ENCODE measurements at regions not wholly inside any gene's neighbourhood (a gene's known extent, or its start where the extent isn't known, plus 50 kb on each side); places are given as distances from the start of the nearest gene placed in this dataset.
A peak's percentile ranks its signal among the peaks of the same experiment; 100 is the strongest.

- no peak for DNase-seq
Measured at GRCh38 chr7:128168667-128169210, 72.3 kb upstream of the LEP start.

DNA sequence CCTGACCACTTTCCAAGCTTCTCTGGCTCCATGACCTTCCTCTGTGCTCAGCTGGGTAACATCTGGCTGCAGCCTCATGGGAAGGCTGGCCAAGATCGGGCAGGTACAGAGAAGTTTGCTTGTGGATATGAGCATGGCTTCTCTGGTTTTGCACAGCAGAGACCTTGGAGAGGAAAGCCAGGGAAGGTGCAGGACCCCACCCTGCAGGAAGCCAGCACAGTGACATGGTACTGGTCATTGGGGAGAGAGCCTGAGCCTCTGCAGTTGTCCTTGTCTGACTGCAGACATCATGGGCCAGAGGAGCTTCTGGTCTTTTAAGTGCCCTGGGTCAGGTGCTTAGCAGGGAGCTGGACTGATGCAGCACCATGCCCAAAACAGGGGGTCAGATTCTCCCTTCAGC, 70.6 kb upstream of the LEP start:
- no peak for DNase-seq

- no peak for DNase-seq
Measured at GRCh38 chr7:128171342-128171918, 69.6 kb upstream of the LEP start.

DNA sequence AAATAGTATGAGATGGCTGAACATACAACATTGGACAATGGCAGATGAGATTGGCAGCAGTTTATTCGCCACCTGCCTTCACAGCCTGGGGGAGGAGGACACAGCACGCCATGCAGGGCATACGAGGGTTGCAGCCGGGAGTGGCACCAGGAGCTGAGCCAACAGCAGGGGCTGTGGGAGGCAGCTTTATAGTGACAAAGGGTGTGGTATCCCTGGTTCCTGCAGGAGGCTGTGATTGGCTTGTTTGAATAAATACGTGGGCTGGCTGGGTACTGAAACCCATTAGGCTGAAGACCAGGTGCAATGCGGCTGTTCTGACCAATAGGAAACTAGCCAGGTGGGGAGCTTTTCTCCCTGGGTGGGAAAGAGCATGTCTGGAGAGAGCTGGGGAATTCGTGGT, 68.9 kb upstream of the LEP start:
- peak; percentile 72 to 86 for DNase-seq

DNA sequence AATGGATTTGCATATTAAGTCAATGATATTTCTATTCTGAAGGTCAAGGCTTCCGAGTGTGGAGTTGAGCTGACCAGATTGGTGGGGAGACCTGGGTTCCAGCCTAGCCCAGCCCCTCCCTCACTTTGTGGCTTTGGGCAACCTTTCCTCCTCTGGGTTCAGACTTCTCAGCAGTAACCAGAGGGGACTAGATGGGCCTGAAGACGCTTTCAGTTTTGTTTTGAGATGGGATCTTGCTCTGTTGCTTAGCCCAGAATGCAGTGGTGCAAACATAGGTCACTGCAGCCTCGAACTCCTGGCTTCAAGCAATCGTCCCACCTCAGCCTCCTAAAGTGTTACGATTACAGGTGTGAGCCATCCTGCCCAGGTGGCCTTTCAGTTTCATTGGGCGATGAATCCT, 68.1 kb upstream of the LEP start:
- no peak for DNase-seq

DNA sequence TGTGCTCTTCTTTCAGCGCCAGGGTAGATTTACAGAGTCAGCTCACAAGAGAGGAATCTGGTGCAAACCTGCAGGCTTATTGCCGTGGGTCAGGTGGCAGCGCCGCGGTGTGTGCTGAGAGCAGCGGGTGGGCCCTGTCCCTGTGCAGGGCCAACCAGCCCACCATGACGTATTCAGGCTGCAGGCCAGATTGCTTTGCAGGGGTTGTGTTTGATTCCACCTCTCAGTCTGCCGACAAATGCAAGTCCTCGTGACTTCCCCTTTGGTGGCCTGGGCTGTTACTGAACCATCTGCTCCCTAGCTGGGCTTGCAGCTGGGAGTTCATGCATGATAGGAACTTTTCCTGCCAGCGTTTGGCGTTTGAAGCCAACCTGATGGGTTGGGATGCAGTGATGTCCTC, 66.7 kb upstream of the LEP start:
- DNase-seq = no peak

DNA sequence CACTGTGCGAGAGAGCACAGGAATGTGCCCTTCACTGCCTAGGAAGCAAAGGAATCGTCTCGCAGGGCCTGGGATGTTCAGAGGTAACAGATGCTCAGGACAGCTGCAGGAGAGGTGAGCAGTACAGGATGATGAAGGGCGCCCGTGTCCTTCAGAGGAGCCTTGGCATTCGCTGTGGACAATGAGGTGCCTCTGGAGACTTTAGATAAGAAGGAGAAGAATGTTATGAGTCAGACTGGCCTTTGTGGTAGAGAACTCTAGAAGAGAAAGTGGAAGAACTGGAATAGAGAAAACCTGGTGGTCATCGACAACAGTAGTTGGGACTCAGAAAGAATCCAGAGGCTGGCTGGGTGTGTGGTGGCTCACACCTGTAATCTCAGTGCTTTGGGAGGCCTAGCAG, 64.4 kb upstream of the LEP start:
- no peak for DNase-seq

DNA sequence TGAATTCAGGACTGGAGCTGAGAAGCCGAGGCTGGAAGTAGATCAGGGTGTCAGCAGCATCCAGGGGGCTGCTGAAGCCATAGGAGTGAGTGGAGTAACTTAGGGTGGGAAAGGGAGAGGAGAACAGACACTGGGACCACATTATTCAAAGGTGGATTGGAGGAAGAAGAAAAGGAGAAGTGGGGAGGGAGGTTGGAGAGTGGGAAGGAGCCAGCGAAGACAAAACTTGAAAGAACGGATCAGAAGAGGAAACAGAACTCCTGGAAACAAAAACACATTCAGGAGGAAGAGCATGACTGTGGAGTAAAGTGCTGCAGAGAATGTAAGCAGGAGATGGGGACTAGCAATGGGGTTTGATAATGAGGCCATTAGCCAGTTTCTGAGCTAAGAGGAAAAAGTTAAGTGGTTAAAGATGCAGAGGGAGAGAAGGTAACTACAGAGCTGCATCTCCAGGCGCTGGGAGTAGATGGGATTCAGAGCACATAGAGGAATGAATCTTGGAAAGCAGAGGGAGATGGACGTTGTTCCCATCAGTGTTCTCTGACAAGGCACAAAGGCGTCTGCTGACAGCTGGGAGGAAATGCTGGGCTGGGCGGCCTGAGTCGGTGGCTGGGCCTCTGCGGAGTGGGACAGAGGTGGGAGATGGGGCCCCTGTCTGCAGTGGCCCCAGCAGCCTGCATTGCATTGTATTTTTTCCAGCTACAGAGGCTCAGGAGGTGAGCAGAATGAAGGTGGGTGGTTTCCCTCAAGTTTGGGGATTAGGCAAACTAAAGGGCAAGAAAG, 63.1 kb upstream of the LEP start:
- DNase-seq = no peak

DNA sequence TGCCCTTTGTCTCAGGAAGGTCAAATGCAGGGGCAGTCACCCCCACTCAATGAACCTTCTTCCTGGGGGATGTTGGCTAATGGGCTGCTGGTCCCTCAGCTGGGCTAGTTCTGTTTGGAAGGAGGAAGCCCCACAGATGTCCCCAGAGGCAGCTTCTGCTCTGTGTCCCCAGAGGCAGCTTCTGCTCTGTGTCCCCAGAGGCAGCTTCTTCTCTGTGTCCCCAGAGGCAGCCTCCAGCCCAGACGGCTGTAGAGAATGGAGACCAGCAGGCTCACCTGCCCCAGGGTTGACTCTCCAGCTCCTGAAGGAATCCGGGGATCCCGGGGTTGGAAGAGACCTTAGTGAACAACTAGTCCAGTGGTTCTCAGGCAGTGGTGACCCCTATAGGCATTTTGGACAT, 62.5 kb upstream of the LEP start:
- no peak for DNase-seq

DNA sequence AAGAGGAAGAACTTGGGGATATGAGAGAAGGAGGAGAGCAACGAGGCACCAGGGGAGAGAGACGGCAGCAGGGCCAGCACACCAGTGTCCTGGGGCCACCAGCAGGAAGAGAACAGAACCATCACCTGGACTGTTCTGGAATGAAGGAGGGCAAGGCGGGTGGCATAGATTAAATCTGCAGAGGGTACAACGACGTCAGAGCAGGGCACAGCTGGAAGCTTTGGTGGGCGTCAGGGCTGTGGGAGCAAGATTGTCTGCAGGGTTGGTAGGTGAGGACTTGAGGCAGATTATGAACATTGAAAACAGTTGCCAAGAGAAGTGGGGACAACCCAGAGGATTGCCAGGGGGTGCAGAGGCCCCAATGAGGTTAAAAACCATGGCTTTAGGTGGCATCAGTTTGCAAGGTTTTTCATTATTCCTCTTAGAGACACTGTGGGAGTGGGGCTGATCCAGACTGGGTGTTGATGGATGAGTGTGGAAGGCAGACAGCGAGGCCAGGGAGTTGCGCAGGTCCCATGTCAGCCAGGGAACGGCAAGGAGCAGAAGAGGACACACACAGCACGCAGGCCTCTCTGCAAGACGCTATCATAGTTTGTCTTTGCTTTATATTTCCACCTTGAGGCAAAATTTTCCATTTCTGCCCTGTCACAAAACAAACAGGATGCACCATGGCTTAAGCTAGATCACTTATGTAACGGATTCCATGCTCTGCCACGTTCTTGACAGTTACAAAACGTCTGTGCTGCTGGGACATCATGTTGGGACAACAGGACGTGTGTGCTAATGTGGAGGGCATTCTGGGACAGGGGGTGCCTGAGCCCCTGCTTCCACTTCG, 52.5 kb upstream of the LEP start:
- DNase-seq = no peak

DNA sequence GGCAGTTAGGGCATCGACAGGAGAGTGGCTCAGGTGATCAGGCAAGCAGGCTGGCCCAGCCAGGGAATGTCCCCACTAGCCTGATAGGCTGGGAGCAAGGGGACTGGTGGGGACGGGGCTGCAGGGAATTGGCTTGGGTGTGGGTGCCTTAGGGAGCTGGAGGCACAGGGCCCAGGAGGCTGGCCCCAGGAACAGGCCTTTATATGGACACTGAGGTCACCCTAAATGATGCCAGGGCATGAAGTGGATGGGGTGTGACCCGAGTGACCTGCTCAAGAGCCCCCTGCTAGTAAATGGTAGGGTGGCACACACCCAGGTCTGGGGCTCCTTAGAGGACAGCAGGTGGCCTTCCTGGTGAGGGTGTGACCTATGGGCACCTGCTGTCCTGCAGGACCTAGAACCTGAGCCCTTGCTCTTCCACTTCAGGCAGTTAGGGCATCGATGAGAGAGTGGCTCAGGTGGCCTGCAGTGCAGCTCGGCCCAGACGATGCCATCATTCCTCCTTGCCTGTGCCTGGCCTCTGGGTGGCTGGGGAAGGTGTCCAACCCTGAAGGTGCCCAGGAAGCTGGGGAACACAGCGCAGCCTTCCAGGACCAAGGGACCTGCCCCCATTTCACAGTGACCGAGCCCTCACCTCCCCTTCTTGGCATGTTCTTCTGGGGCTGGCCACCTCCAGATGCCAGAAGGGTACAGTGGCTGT, 51.7 kb upstream of the LEP start:
- DNase-seq = no peak

DNA sequence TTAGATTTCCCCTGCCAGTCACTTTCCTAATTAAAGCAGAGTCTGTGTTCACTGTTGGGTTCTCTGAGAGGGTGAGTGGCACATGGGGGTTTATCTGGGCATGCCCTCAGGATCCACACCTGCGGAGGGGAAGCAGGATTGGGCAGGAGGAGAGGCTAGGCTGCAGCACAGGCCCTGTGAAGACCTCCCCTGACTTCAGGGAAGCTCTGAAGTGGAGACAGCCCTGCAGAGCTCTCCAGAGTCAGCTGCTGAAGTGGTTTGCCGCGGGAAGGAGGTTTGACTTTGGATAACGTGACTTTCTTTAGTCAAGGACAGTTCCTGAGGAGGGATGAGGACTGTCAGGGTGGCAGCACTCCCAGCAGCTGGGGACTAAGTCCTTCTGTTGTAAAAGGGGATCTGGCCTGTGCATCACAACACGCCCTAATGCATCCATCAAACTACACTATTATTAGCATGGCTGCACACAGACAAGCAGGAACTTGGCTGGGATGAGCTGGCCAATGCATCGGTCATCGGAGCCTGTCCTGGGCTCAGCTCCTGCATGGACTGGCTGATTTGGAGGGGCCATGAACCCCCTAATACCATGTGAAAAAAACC, 50.9 kb upstream of the LEP start:
- no peak for DNase-seq

DNA sequence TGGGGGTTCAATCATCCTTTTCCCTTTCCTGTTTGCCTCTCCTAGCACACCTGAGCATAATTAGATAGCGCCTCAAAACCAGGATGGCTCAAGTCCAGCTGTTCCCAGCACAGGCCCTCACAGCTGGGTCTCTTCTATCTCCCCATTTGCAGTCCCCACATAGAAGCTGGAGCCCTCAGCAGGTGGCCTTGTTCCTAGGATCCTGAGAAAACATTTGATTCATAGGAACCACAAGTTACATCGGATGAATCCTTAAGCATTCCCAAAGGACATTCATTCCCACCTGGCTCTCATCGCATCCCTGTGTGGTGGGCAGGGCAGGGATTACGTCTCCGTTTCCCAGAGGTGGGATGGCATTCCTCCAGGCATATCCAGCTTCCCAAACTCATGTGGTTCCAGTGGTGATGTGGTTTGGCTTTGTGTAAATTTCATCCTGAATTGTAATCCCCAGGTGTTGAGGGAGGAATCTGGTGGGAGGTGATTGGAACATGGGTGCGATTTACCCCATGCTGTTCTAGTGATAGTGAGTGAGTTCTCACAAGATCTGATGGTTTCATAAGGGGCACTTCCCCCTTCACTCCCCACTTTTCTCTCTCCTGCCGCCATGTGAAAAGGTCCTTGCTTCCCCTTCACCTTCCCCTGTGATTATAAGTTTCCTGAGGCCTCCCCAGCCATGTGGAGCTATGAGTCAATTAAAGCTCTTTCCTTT, 49.8 kb upstream of the LEP start:
- DNase-seq = no peak

Measured in NCI-H2081 (cell line).